Brain microvascular endothelial cell (primary cell): ENCODE measurements at regions not wholly inside any gene's neighbourhood (a gene's known extent, or its start where the extent isn't known, plus 50 kb on each side); places are given as distances from the start of the nearest gene placed in this dataset.

Experiments used
- DNase-seq: peaks from one replicate; pipeline ENCODE4 v3.0.0-alpha.2; 2020
- H3K27ac ChIP-seq: fragments of 250-450 bp; sonication (Bioruptor Pico); 2 replicates; pipeline ENCODE4 v1.5.1; 2020; ENCODE audit warnings: mild to moderate bottlenecking, moderate library complexity
- H3K27me3 ChIP-seq: fragments of 250-450 bp; sonication (Bioruptor Pico); replicated peaks from 2 replicates; pipeline ENCODE4 v1.5.1; 2020; ENCODE audit warnings: mild to moderate bottlenecking
- H3K36me3 ChIP-seq: fragments of 250-450 bp; sonication (Bioruptor Pico); replicated peaks from 2 replicates; pipeline ENCODE4 v1.5.1; 2020; ENCODE audit warnings: mild to moderate bottlenecking
- H3K4me3 ChIP-seq: 2 replicates; pipeline ENCODE4 v1.5.1; 2011; ENCODE audit warnings: low read depth, mild to moderate bottlenecking, control low read depth, low read length, moderate library complexity
- in situ Hi-C: cut with HindIII; loops from 2 replicates; pipeline ENCODE4 v1.10.0; 2017; ENCODE audit warnings: low sequenced_read_pairs, low pct_ligation_motif_present
- TF ChIP-seq, protein P1 (sequence below): IDR thresholded peaks from 2 replicates; pipeline ENCODE4 v1.5.1; 2011; ENCODE audit warnings: low read depth, mild to moderate bottlenecking, moderate library complexity, low read length, control low read depth, inconsistent platforms; ENCODE audit errors: missing control alignments

DNA sequence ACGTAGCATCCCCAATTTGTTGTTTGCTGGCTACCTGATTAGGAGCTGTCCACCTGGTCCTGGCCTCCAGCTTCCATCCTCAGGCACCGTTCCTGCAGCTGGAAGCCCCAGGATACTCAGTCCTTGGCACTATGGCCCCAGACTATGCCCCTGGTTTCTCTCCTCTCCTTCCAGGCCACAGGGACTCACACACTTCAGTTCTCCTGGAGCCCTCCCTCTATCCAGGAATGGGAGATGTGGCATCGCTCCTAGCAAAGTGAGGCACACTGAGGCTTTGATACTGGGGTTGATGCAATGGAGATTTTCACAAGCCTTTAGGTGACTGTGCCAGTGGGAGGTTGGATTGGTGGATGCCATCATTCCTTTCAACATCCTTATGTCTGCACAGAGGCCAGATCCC is 142.8 kb upstream of the B3GAT1 start:
- in situ Hi-C loops: no loop called here
- no peak overlapping the region for H3K4me3 ChIP-seq
- DNase-seq: no peak

DNA sequence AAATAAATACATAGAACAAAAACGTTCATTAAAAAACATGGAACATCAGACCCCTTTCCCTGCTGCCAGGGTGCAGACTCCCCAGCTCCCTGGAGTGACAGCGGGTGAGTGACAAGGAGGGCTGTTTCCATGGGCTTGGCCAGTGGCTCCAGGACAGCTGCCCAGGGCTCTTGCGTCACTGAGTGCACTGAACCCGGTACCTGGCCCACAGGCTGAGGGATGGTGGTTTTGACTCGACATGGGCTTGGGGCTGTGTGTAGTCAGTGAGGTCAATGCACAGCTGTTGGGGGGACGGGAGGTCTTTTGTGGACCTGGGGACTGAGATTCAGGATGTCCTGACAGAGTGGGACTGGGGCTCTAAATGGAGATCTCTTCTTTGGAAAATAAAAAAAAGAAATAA is 142.1 kb upstream of the B3GAT1 start:
- in situ Hi-C loops: no loop called here
- H3K4me3 ChIP-seq: no peak overlapping the region
- no peak overlapping the region for H3K27ac ChIP-seq
- DNase-seq: no peak
- H3K36me3 ChIP-seq: no peaks in the 10 kb centered on the region
- H3K27me3 ChIP-seq: no peaks in the 10 kb centered on the region
- TF ChIP-seq, protein P1, sequence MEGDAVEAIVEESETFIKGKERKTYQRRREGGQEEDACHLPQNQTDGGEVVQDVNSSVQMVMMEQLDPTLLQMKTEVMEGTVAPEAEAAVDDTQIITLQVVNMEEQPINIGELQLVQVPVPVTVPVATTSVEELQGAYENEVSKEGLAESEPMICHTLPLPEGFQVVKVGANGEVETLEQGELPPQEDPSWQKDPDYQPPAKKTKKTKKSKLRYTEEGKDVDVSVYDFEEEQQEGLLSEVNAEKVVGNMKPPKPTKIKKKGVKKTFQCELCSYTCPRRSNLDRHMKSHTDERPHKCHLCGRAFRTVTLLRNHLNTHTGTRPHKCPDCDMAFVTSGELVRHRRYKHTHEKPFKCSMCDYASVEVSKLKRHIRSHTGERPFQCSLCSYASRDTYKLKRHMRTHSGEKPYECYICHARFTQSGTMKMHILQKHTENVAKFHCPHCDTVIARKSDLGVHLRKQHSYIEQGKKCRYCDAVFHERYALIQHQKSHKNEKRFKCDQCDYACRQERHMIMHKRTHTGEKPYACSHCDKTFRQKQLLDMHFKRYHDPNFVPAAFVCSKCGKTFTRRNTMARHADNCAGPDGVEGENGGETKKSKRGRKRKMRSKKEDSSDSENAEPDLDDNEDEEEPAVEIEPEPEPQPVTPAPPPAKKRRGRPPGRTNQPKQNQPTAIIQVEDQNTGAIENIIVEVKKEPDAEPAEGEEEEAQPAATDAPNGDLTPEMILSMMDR: no peak

More for the DNA sequence above, 142.8 kb upstream of the B3GAT1 start:
- H3K27ac ChIP-seq: no peak overlapping the region
- H3K36me3 ChIP-seq: no peaks in the 10 kb centered on the region
- TF ChIP-seq, protein P1: no peak
- no peaks in the 10 kb centered on the region for H3K27me3 ChIP-seq

DNA sequence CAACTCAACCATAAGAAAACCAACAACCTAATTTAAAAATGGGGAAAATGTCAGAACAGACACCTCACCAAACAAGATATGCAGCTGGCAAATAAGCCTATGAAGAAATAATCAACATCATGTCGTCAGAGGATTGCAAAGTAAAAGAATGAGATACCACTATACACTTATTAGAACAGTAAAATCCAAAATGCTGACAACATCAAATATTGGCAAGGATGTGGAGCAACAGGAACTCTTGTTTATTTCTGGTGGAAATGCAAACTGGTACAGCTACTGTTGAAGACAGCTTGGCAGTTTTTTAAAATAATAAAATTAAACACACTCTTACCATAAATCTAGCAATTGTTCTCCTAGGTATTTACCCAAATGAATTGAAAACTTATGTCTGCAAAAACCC is 140.7 kb upstream of the B3GAT1 start:
- H3K4me3 ChIP-seq: no peak overlapping the region
- TF ChIP-seq, protein P1: no peak
- no peak overlapping the region for H3K27ac ChIP-seq
- no peaks in the 10 kb centered on the region for H3K36me3 ChIP-seq
- in situ Hi-C loops: no loop called here
- no peak for DNase-seq
- no peaks in the 10 kb centered on the region for H3K27me3 ChIP-seq

DNA sequence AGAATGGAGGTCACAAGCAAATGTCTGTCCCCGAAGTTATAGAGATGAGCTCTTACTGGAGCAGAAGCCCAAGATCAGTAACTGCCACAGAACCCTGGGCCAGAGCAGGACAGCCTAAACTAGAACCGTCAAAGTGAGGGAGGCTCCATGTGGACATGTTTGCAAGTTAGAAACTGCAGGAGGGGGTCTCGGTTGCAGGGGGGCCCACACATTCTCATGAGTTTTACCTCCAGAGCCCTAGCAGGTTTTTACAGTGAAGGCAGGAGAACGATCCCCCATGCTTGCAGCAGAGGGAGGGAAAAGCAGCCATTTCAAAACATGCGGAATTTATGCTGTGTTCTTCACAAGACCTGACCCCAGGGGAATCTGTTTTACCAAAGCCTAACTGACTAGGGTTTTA is 133.5 kb upstream of the B3GAT1 start:
- H3K4me3 ChIP-seq: no peak overlapping the region
- in situ Hi-C loops: no loop called here
- TF ChIP-seq, protein P1: no peak
- no peaks in the 10 kb centered on the region for H3K36me3 ChIP-seq
- H3K27ac ChIP-seq: no peak overlapping the region
- DNase-seq: no peak
- no peaks in the 10 kb centered on the region for H3K27me3 ChIP-seq

DNA sequence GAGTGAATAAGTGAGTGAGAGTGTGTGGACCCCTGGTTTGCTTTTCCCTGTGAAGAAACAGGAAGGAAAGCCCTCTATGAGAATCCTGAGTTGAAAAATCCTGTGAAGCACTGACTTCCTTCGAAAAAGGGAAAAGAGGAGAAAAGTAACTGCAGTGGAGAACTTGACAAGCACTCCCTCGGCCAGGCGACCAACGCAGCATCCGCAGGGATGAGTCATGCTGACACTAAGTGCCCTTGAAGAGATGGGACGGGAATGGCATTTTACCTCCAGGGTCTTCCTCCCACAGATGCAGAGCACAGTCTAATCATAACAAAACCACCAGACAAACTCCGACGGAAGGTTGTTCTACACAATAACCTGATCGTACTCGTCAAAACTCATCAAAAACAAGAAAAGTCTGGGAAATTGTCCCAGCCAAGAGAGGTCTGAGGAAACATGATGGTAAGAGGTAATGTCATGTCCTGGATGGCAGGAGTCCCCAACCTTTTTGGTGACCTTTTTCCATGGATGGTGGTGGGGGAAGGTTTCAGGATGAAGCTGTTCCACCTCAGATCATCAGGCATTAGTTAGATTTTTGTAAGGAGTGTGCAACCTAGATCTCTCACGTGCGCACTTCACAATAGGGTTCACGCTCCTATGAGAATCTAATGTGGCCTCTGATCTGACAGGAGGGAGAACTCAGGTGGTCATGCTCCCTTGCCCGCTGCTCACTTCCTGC is 132.2 kb upstream of the B3GAT1 start:
- Histone ChIP-seq H3K4me3 (no peak overlapping the region), H3K36me3 (no peaks in the 10 kb centered on the region), H3K27me3 (no peaks in the 10 kb centered on the region), H3K27ac (no peak overlapping the region)
- in situ Hi-C loops: no loop called here
- TF ChIP-seq, protein P1: no peak
- no peak for DNase-seq

DNA sequence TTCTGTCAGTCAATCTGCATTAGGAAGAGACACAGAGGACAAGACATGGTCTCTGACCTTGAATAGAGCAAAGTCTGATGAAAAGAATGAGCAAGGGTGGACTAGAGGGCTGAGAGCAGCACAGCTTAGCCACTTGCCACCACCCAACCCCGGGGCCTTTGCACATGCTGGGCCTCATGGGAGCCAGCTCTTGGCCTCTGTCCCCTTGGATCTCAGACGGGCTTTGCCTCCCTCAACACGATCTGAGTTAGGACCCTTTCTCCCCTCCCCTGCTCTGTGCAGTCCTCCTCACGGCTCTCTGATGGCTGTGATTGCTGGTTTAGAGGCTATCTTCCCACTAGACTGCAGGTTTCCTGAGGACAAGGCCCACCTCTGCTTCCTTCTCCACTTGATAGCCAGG is 131.6 kb upstream of the B3GAT1 start:
- in situ Hi-C loops: no loop called here
- TF ChIP-seq, protein P1: no peak

More for the DNA sequence above, 131.6 kb upstream of the B3GAT1 start:
- no peaks in the 10 kb centered on the region for H3K36me3 ChIP-seq
- H3K27me3 ChIP-seq: no peaks in the 10 kb centered on the region
- no peak for DNase-seq
- no peak overlapping the region for H3K4me3 ChIP-seq
- H3K27ac ChIP-seq: no peak overlapping the region
